ENCODE measurements at regions not wholly inside any gene's neighbourhood (a gene's known extent, or its start where the extent isn't known, plus 50 kb on each side); places are given as distances from the start of the nearest gene placed in this dataset.

GRCh38 chr3:176737480-176738110 is 459.7 kb downstream of the TBL1XR1 start:
- no peak for DNase-seq (ENCODE audit: low read depth in 4 of 4, low spot score in 3 of 4)

- no peak for DNase-seq (ENCODE audit: low read depth in 4 of 4, low spot score in 3 of 4)
These were observed 463.1 kb downstream of the TBL1XR1 start for GRCh38 chr3:176734146-176734545.

GRCh38 chr3:176724394-176724759 is 472.9 kb downstream of the TBL1XR1 start:
- DNase-seq (ENCODE audit: low read depth in 4 of 4, low spot score in 3 of 4): no peak

GRCh38 chr3:176723758-176724393 is 473.4 kb downstream of the TBL1XR1 start:
- DNase-seq (ENCODE audit: low read depth in 4 of 4, low spot score in 3 of 4): no peak

DNA sequence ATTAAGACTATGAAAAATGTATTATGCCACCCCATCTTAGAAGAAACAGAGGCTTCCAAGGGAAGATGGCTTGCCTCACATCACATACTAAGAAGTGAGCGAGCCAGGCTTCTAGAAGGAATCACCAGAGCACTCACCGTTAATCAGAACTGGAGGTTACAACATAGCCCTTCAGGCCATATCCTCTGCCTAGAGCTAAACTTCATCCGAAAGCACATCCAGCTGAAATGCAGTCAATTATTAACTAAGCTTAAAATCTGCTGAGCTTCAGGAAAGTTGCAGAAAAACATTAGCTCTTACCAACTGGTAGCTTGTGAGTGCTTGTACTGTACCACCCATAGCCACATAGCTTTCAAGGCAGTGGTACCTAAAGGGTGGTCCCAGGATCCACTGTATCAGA is 483.2 kb downstream of the TBL1XR1 start:
- DNase-seq (ENCODE audit: low read depth in 4 of 4, low spot score in 3 of 4): no peak

GRCh38 chr3:176712191-176712590 is 485.1 kb downstream of the TBL1XR1 start:
- no peak for DNase-seq (ENCODE audit: low read depth in 4 of 4, low spot score in 3 of 4)

- no peak for DNase-seq (ENCODE audit: low read depth in 4 of 4, low spot score in 3 of 4)
These were observed 498.0 kb downstream of the TBL1XR1 start for GRCh38 chr3:176699288-176699687.

DNA sequence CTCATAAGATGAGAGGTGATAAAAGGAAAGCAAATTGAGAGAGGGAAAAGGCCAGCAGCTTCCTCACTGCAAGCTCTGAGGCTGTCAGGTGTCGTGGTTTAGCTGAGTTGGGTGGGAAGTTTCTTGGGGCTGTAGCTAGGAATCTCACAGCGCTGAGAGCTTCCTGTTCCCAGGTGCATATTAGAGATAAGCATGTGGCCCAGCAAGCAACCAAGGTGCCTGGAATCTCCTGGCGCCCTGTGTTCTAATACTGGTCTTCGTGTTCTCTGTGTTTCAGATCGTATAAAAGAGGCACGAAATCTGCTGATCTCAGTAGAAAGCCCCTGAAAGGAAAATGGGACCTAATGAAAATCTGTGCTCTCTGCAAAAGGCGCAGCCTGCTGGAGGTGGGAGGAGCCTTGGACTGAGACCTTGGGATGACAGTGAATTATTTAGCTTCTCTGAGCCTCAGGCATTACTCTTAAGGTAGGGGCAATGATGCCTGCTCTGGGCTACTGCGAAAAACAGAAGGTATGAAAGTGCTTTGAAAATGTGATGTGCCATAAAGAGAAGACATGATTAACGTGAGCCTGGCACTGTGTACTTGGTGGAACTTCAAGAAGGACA is 499.9 kb downstream of the TBL1XR1 start:
- DNase-seq (ENCODE audit: low read depth in 4 of 4, low spot score in 3 of 4): no peak

- DNase-seq (ENCODE audit: low read depth in 4 of 4, low spot score in 3 of 4): no peak
These were observed 500.5 kb downstream of the TBL1XR1 start for GRCh38 chr3:176696816-176697215.

- no peak for DNase-seq (ENCODE audit: low read depth in 4 of 4, low spot score in 3 of 4)
These were observed 504.1 kb downstream of the TBL1XR1 start for GRCh38 chr3:176692966-176693785.

DNA sequence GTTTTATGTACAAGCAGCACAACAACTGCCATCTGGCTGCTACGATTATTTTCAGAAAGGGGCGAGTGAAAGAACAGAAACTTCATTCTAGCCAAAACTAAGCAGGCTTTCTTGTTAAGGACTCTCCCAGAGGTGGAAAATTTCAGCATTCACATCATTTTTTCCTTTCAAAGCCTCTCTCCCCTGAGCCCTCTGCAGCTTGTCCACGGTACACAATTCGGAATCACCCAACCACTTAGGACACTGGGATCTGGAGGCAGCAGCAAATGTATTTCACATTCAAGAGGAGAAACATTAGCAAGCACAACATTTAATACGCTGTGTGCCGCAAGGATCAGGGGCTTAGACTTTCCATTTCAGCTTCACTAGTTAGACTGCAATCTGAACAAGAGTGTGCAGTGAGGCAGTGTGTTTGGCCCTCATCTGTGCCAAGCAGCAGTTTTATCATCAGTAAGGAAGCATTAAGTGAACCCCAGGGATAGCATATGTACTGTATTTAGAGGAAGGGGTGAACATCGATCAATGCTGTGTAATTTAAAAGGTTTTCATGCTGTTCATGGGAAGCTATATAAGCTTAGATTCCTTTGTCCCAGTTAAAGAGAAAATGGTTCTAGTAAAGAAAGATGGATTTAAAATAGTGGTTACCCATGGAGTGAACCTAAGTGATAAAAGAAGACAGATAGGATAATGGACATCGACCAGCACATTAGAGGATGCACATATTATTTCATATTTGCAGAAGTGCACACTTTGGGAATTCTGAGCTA is 504.9 kb downstream of the TBL1XR1 start:
- DNase-seq (ENCODE audit: low read depth in 4 of 4, low spot score in 3 of 4): no peak

DNA sequence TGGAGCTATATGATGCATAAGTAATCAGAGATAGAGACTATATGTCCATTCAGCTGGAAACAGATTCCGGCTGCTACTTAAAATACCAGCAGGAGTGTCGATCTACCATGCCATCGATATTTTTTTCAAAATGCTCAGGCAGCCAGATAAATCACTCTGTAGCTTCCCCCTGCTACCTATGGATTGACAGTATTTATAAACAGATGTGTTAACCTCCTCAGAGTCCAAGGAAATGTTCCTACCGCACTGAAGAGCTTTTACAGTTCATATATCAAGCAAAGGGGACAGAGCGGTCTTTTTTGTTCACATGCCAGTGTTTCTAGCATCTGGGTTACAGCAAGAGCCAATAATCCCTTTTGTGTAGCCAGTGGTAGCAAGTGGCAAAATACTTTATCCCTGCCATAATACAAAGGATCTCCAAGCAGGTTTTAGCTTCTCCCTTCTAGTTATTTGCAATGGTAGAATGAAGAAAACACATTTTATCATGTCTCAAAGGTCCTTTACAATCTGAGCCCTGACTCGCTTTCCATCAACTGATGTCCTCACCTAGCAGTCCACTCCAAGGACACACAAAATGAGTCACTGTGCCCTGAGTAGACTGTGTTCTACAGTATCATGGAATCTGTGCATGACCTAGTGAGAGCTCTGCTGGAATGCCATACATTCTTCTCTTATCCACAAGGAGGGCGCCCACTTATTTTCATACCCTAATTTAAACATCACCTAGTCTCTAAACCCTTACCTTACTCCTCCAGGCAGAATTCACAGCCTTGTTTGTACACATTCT is 507.0 kb downstream of the TBL1XR1 start:
- no peak for DNase-seq (ENCODE audit: low read depth in 4 of 4, low spot score in 3 of 4)

DNA sequence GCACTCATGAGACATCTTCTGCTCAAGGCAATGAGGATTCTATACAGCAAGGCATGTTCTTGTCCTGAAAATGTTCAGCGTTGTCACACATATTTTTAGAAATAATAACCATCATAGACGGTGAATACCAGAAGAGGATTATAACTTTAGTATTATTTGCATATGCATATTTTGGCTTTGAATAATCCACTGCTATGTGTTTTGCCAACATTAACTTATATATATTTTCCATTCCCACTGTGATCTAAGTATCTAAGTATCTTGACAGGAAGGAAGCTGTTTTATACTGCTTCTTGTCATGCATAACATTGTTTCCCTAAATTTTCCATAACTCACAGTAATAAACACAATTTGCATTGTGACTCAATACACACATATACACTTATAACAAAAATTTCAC is 509.5 kb downstream of the TBL1XR1 start:
- DNase-seq (ENCODE audit: low read depth in 4 of 4, low spot score in 3 of 4): no peak

GRCh38 chr3:176683382-176683781 is 513.9 kb downstream of the TBL1XR1 start:
- no peak for DNase-seq (ENCODE audit: low read depth in 4 of 4, low spot score in 3 of 4)

- DNase-seq (ENCODE audit: low read depth in 4 of 4, low spot score in 3 of 4): peak in 3 of 4 donors; percentile 10 to 34 (median 28)
These were observed 533.1 kb downstream of the TBL1XR1 start for GRCh38 chr3:176663837-176664831.

DNA sequence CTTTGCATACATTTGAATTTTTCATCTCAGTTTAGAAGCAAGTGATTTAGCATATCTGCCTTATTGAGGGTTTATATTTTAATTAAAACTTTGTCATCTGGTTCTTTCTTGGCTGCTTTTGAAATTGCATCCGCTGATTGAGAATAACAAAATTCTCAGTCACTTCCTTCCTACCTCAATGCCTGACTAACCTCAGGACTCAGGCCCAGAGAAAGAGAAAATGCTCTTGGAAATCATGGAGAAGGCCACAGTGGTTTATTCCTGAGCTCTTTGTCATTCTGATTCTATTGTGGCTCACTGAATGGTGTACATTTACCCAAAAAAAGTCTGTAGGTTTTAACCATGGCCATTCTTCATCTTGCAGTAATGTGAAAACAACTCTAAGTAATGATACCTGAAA is 533.9 kb downstream of the TBL1XR1 start:
- no peak for DNase-seq (ENCODE audit: low read depth in 4 of 4, low spot score in 3 of 4)

- DNase-seq (ENCODE audit: low read depth in 4 of 4, low spot score in 3 of 4): no peak
These were observed 535.8 kb downstream of the TBL1XR1 start for GRCh38 chr3:176661432-176661964.

DNA sequence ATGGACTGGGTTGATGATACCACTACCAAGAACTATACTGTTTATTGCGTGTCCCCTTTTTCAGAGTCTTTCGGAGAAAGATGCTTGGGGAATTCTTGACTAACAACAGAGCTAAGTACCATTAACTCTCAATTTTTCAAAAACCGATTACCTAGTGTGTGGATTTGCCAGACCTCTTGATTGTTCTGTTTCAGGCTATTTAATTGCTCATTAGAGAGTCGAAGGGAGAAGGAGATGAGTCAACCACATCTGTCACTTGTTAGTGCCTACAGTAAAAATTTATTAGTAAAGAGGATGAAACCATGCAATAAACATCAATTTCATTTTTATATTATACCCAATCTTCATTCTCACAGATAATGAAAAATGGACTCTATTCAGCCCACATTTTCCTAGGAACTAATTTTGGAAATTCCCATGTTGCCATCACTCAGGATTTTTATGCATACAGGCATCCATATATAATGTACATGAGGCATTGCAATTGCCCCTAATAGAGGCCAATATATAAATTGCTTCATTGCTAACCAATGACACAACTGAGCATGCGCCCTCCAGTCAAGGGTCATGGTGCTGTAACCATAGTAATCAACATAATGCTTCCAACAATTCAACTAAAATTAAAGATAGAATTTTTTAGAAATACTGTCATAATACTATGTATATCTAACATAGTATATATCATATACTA is 541.7 kb downstream of the TBL1XR1 start:
- no peak for DNase-seq (ENCODE audit: low read depth in 4 of 4, low spot score in 3 of 4)

All from right renal pelvis (tissue), 4 donors.